ENCODE measurements at regions not wholly inside any gene's neighbourhood (a gene's known extent, or its start where the extent isn't known, plus 50 kb on each side); places are given as distances from the start of the nearest gene placed in this dataset.

DNA sequence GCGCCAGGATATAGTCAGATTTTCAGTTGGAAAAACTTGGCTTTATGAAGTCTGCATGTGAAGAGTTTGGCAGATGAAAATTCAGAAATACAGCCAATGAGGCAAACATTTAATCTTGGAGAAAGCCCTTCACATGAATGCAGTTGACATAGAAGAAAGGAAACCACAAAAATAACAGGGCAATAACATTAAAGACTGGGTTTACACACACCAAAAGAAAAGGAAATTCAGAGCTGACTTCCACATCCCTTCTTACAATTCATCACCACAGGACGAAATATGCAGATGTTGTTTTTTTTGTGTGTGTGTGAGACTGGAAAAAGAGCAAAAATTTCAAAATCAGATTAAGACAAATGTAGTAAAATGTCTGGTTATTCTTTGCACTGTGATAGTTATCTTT is 69.8 kb upstream of the HEY2 start:
- Histone ChIP-seq H3K9me3 (ENCODE audit: insufficient read depth, low read depth, low read length) (no peaks in the 10 kb centered on the region), H3K36me3 (ENCODE audit: insufficient read depth, low read length) (peaks cover 2% of the 10 kb centered on the region; the same call in 1 of the 2 replicates), H3K4me1 (ENCODE audit: insufficient read depth, low read length) (peaks cover 16% of the 10 kb centered on the region), H3K9ac (ENCODE audit: low read depth, low read length) (no peak overlapping the region), H3K4me3 (ENCODE audit: low read length) (no peak overlapping the region), H3K27me3 (ENCODE audit: insufficient read depth, low read length) (no peaks in the 10 kb centered on the region), H3K27ac (ENCODE audit: low read depth, low read length) (no peak overlapping the region)
- 84% methylated on average over 1 of the region's 2 CpGs for WGBS

DNA sequence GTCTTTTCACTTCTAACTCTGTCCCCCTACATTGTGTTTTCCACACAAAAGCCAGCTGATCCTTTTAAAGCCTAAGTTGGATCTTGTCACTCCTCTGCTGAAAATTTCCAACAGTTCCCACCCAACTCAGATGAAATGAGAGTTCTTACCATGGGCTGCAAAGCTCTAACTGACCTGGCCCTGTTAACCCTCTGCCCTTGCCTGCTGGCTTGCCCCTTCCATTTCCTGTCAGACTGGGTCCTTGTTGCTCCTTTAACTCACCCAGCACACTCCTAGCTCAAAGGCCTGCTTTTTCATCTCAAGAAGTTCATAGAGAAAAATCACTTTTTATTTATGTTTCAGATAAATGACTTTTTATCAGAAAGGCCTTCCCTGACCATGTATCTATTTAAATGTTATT is 66.5 kb upstream of the HEY2 start:
- Histone ChIP-seq H3K27ac (ENCODE audit: low read depth, low read length) (no peak overlapping the region), H3K27me3 (ENCODE audit: insufficient read depth, low read length) (no peaks in the 10 kb centered on the region), H3K9ac (ENCODE audit: low read depth, low read length) (no peak overlapping the region), H3K36me3 (ENCODE audit: insufficient read depth, low read length) (peaks cover 2% of the 10 kb centered on the region; the same call in 1 of the 2 replicates), H3K4me1 (ENCODE audit: insufficient read depth, low read length) (peaks cover 16% of the 10 kb centered on the region), H3K9me3 (ENCODE audit: insufficient read depth, low read depth, low read length) (peaks cover 13% of the 10 kb centered on the region), H3K4me3 (ENCODE audit: low read length) (no peak overlapping the region)

GRCh38 chr6:125688138-125688537 is 61.3 kb upstream of the HEY2 start:
- 90% methylated on average over 1 of the region's 1 CpG for WGBS
- peaks cover 65% of the 10 kb centered on the region for H3K9me3 ChIP-seq (ENCODE audit: insufficient read depth, low read depth, low read length)

DNA sequence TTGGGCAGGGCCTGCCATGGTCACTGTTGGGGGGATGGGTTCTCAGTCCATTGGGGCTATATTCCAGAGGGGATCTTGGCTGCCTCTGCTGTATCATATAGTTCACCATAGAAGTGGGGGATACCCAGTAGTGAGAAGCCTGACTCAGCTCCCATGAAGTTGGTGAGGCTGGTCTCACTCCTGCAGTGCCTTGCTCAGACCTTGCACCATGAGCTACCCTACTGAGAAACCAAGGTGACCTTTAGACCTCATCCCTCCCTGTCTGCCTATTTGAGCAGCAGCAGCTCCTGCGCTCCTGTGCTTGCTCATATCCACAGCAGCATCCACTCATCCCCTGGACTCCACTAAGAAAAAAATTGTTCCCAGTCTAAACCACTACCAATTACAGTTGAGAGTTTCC is 56.0 kb upstream of the HEY2 start:
- no peak overlapping the region for H3K27ac ChIP-seq (ENCODE audit: low read depth, low read length)
- peaks cover 96% of the 10 kb centered on the region for H3K9me3 ChIP-seq (ENCODE audit: insufficient read depth, low read depth, low read length)
- no peaks in the 10 kb centered on the region for H3K4me1 ChIP-seq (ENCODE audit: insufficient read depth, low read length)
- no peak overlapping the region for H3K9ac ChIP-seq (ENCODE audit: low read depth, low read length)
- 61% methylated on average over 1 of the region's 1 CpG for WGBS
- H3K27me3 ChIP-seq (ENCODE audit: insufficient read depth, low read length): no peaks in the 10 kb centered on the region
- H3K36me3 ChIP-seq (ENCODE audit: insufficient read depth, low read length): peaks cover 78% of the 10 kb centered on the region
- H3K4me3 ChIP-seq (ENCODE audit: low read length): no peak overlapping the region

More at GRCh38 chr6:125688138-125688537, 61.3 kb upstream of the HEY2 start:
- no peaks in the 10 kb centered on the region for H3K27me3 ChIP-seq (ENCODE audit: insufficient read depth, low read length)
- no peak overlapping the region for H3K4me3 ChIP-seq (ENCODE audit: low read length)
- no peak overlapping the region for H3K9ac ChIP-seq (ENCODE audit: low read depth, low read length)
- no peak overlapping the region for H3K27ac ChIP-seq (ENCODE audit: low read depth, low read length)
- H3K36me3 ChIP-seq (ENCODE audit: insufficient read depth, low read length): peaks cover 28% of the 10 kb centered on the region
- H3K4me1 ChIP-seq (ENCODE audit: insufficient read depth, low read length): no peaks in the 10 kb centered on the region

DNA sequence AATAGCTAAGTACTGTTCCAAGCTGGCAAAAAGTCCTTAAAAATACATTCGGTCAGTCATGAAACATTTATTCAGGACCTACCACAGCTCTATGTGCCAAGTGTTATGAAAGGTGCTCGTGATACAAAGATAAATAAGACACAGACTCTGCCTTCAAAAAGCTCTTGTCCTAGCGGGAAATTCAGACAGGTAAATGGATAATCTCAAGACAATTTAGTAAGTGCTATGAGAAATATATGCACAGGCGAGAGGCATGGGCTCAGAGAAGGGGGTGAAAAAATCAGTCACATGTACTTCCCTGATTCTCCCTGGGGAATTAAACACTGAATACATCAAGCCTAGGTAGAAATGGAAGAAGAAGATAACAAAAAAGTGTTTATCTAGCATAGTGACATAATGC is 49.8 kb upstream of the HEY2 start:
- Histone ChIP-seq H3K27me3 (ENCODE audit: insufficient read depth, low read length) (no peaks in the 10 kb centered on the region), H3K9me3 (ENCODE audit: insufficient read depth, low read depth, low read length) (peaks cover 39% of the 10 kb centered on the region), H3K4me1 (ENCODE audit: insufficient read depth, low read length) (peaks cover 19% of the 10 kb centered on the region), H3K27ac (ENCODE audit: low read depth, low read length) (no peak overlapping the region), H3K4me3 (ENCODE audit: low read length) (no peak overlapping the region), H3K9ac (ENCODE audit: low read depth, low read length) (no peak overlapping the region), H3K36me3 (ENCODE audit: insufficient read depth, low read length) (peaks cover 68% of the 10 kb centered on the region)
- 97% methylated on average over 4 of the region's 4 CpGs for WGBS
